OCI-LY7 (cell line): ENCODE measurements at regions not wholly inside any gene's neighbourhood (a gene's known extent, or its start where the extent isn't known, plus 50 kb on each side); places are given as distances from the start of the nearest gene placed in this dataset.

Experiments
- CTCF ChIP-seq: fragments of 200-600 bp; sonication (generic); conservative IDR thresholded peaks from 2 replicates; pipeline ENCODE4 v1.5.1; 2014; ENCODE audit warnings: mild to moderate bottlenecking, antibody characterized with exemption, low read length, moderate library complexity, mixed read lengths
- EZH2phosphoT487 ChIP-seq: fragments of 200-600 bp; sonication (generic); IDR thresholded peaks from 2 replicates; pipeline ENCODE4 v1.6.1; 2018; ENCODE audit warnings: low read depth, borderline replicate concordance, mild to moderate bottlenecking, mixed run types, antibody characterized with exemption, low read length, moderate library complexity, mixed read lengths

- no peak for TF ChIP-seq CTCF
- no peak for TF ChIP-seq EZH2phosphoT487
These were observed 93.5 kb upstream of the RIOK2 start for GRCh38 chr5:97276474-97277120.
